ENCODE measurements at regions not wholly inside any gene's neighbourhood (a gene's known extent, or its start where the extent isn't known, plus 50 kb on each side); places are given as distances from the start of the nearest gene placed in this dataset.

GRCh38 chr10:104578671-104579070, 62.4 kb upstream of the SORCS3 start:
- TF ChIP-seq CTCF (IDR thresholded peaks at IDR 0.05; ENCODE audit: poor library complexity) (no peak), EZH2 (IDR thresholded peaks at IDR 0.05; ENCODE audit: borderline replicate concordance) (no peak)

All from hepatocyte (in vitro differentiated cells).